NCI-H146 (cell line): ENCODE measurements at regions not wholly inside any gene's neighbourhood (a gene's known extent, or its start where the extent isn't known, plus 50 kb on each side); places are given as distances from the start of the nearest gene placed in this dataset.
"Not testable (repeated sequence)": the region's sequence is repeated elsewhere in the genome, so short reads cannot be mapped to it uniquely, and the experiment has no call there.

ENCODE experiments used
- DNase-seq: peaks from one replicate; lab custom pipeline; 2025; lab: John Stamatoyannopoulos, UW

GRCh38 chr12:72162875-72163274 lies 109.3 kb upstream of the TRHDE start:
- DNase-seq = no peak

DNA sequence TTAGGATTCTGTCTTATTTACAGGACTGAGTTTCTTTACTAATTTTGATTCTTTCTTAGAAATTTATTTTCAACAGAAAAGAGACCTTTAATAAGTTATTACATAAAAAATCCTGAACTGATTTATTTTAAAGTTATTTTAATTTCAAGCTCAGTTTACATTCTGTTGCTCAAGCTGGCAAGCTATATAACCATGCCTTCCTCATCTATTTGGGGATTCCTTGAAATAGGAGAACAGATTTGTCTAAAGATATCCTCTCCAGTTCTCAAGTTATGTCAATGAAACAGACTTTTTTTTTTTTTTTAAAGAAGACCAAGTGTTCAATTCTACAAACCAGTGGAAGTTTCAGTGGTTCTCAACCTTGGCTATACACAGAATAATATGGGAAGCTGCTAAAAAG lies 103.3 kb upstream of the TRHDE start:
- no peak for DNase-seq

GRCh38 chr12:72173974-72174373 lies 98.2 kb upstream of the TRHDE start:
- no peak for DNase-seq

DNA sequence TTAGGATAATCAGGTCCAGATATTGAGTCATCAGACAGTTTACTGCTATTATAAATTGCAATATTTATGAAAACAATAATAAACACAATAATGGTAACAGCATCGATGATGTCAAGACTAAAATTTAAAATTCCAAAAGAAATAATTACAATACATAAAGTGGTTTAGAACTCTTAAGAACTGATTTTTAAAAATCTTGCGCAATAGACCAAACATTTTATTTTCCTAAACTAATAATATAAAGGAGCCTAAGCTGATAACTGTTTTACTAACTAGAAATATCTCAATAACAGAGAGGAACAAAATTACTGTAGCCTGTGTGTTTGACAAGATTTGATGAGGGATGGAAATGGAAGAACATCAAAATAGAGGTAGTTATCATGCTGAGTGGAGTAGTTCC lies 93.9 kb upstream of the TRHDE start:
- DNase-seq = no peak

DNA sequence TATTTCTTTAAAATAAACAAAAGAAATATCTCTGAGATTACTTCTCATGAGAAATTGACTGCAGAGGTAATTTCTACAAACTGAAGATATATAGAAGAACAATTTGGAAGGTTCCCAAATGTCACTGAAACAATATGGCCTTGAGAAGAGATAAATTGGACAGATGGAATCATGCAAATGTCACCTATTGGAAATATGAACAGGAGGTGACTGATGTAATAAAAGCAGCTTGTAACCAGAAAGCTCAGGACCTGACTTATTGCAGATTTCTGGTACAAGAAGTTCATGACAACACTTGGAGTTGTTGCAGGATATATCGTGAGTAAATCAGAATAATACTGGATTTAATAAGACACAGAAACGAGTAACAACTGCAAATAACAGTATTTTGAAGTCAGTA lies 93.3 kb upstream of the TRHDE start:
- DNase-seq = no peak

GRCh38 chr12:72179841-72180240 lies 92.3 kb upstream of the TRHDE start:
- no peak for DNase-seq

GRCh38 chr12:72184971-72185533 lies 87.1 kb upstream of the TRHDE start:
- DNase-seq = not testable (repeated sequence)

GRCh38 chr12:72189266-72189665 lies 82.9 kb upstream of the TRHDE start:
- DNase-seq = no peak

GRCh38 chr12:72191761-72192160 lies 80.4 kb upstream of the TRHDE start:
- DNase-seq = no peak

DNA sequence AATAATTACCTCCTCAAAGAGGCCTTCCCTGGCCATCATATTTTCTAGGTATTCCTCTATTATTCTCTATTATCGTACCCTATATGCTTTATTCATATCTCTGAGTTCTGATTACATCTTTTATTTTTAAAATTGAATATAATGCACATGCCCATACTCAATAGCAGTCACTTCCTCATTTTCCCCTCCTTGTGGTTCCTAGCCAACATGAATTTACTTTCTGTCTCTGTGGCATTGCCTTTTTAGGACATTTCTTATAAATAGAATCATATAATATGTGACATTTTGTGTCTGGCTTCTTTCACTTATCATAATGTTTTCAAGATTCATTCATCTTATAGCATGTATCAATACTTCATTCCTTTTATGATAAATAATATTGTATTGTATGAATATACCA lies 74.4 kb upstream of the TRHDE start:
- no peak for DNase-seq

DNA sequence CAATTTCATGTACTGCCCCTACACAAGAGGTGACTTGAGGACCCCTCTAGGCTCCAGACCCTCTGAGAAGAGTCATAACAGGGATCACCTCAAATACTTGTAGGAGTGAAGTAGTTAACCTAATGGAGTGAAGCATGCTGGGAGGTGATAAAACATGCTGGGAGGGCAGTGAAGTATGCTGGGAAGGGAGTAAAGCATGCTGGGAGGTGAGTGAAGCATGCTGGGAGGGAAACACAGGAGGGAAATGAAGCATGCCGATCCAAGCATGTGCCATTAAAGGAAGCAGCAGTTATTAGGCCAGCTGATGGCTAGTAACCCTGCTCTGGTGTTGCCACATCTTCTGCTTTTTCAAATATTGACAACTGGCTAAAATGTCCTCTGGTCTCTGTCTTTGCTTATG lies 70.7 kb upstream of the TRHDE start:
- no peak for DNase-seq

- no peak for DNase-seq
Observed at GRCh38 chr12:72203764-72204335, 68.3 kb upstream of the TRHDE start.

DNA sequence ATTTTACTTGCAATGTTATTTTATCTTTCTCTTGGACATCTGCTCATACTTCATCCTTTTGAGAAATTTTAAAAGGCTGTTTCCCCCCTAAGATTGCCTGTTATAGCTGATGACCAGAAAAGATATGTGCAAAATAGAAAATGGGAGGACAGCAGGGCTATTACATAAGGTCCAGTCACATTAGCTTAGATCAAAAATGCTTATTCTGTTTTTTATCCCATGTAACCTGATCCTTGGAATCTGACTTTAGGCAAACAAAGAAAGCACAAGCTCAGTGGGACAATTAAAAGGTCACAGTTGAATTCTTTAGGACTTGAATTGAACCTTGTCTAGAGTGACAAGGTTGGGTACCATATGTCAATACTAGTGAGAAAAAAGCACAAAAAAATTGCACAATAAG lies 65.1 kb upstream of the TRHDE start:
- DNase-seq = peak; percentile 59

GRCh38 chr12:72207486-72208409 lies 64.4 kb upstream of the TRHDE start:
- DNase-seq = no peak

- no peak for DNase-seq
Observed at GRCh38 chr12:72209086-72209485, 63.1 kb upstream of the TRHDE start.

DNA sequence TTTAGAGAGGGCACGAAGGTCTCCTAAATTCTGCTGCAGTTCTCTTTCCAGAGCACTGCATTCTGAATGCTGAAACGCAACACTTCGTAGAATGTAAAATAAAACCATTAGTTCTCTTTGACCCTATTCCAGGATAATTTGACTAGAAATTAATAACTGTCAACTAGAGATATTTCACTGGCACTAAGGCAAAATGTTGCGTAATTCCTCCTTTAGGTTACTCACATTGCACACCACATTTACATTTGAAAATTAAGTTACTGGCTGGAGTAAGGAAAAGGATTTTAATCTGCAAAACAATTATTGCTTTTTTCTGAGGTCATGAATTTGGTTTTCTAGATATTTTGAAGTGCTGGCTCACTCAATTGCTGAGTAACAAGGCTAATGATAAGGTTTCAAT lies 58.0 kb upstream of the TRHDE start:
- DNase-seq = no peak

GRCh38 chr12:72215287-72215686 lies 56.9 kb upstream of the TRHDE start:
- DNase-seq = not testable (repeated sequence)

GRCh38 chr12:72219937-72220336 lies 52.2 kb upstream of the TRHDE start:
- no peak for DNase-seq
